C4-2B (cell line): ENCODE measurements at regions not wholly inside any gene's neighbourhood (a gene's known extent, or its start where the extent isn't known, plus 50 kb on each side); places are given as distances from the start of the nearest gene placed in this dataset.

Experiments
- ZFX ChIP-seq: fragments of 450-650 bp; IDR thresholded peaks from 2 replicates; pipeline ENCODE4 v1.6.1; 2017
- TF ChIP-seq, protein P1 (sequence below): fragments of 450-650 bp; conservative IDR thresholded peaks from 2 replicates; pipeline ENCODE4 v1.5.1; 2017; ENCODE audit warnings: mild to moderate bottlenecking

- TF ChIP-seq, protein P1, sequence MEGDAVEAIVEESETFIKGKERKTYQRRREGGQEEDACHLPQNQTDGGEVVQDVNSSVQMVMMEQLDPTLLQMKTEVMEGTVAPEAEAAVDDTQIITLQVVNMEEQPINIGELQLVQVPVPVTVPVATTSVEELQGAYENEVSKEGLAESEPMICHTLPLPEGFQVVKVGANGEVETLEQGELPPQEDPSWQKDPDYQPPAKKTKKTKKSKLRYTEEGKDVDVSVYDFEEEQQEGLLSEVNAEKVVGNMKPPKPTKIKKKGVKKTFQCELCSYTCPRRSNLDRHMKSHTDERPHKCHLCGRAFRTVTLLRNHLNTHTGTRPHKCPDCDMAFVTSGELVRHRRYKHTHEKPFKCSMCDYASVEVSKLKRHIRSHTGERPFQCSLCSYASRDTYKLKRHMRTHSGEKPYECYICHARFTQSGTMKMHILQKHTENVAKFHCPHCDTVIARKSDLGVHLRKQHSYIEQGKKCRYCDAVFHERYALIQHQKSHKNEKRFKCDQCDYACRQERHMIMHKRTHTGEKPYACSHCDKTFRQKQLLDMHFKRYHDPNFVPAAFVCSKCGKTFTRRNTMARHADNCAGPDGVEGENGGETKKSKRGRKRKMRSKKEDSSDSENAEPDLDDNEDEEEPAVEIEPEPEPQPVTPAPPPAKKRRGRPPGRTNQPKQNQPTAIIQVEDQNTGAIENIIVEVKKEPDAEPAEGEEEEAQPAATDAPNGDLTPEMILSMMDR, result no peak
- no peak for TF ChIP-seq ZFX
These were observed 138.3 kb upstream of the LMO4 start for GRCh38 chr1:87190402-87190801.
